Liver (tissue), 3 donors: ENCODE measurements at regions not wholly inside any gene's neighbourhood (a gene's known extent, or its start where the extent isn't known, plus 50 kb on each side); places are given as distances from the start of the nearest gene placed in this dataset.

ENCODE experiments used
- CTCF ChIP-seq: fragments of 150-350 bp; IDR thresholded peaks from 2 replicates; pipeline ENCODE4 v1.5.1; 2017; ENCODE audit warnings: improper control_type of control experiment, low read depth, low read length; ENCODE audit not compliant: missing input control
- HNF4G ChIP-seq: IDR thresholded peaks from 2 replicates; pipeline ENCODE4 v1.6.1; 2016; ENCODE audit warnings: antibody characterized with exemption
- MAX ChIP-seq: IDR thresholded peaks from 2 replicates; pipeline ENCODE4 v1.6.1; 2016; ENCODE audit warnings: antibody characterized with exemption
- RAD21 ChIP-seq, 2 donors: IDR thresholded peaks; 2 replicates each; pipeline ENCODE4 v1.6.1; 2016; ENCODE audit warnings: antibody characterized with exemption in 2 of 2, mild to moderate bottlenecking in 2 of 2
- REST ChIP-seq: IDR thresholded peaks from 2 replicates; pipeline ENCODE4 v1.6.1; 2016; ENCODE audit warnings: antibody characterized with exemption, mild to moderate bottlenecking
- SP1 ChIP-seq: IDR thresholded peaks from 2 replicates; pipeline ENCODE4 v1.6.1; 2018; ENCODE audit warnings: antibody characterized with exemption, mild to moderate bottlenecking
- TAF1 ChIP-seq: conservative IDR thresholded peaks from 2 replicates; pipeline ENCODE4 v1.6.1; 2016; ENCODE audit warnings: antibody characterized with exemption, mild to moderate bottlenecking
- YY1 ChIP-seq: IDR thresholded peaks from 2 replicates; pipeline ENCODE4 v1.6.1; 2016; ENCODE audit warnings: antibody characterized with exemption, mild to moderate bottlenecking
- ZBTB33 ChIP-seq: IDR thresholded peaks from 2 replicates; pipeline ENCODE4 v1.6.1; 2016; ENCODE audit warnings: antibody characterized with exemption
- donor health status: healthy.
- donor health status: healthy.

- TF ChIP-seq CTCF = no peak
- no peak for TF ChIP-seq YY1
- TF ChIP-seq HNF4G = no peak
- TF ChIP-seq RAD21 (IDR thresholded peaks at IDR 0.05) = no peak
- TF ChIP-seq ZBTB33 = no peak
- TF ChIP-seq SP1 = no peak
- TF ChIP-seq MAX = no peak
- no peak for TF ChIP-seq REST
- no peak for TF ChIP-seq TAF1
These were observed 81.2 kb downstream of the ADRA2C start for GRCh38 chr4:3847211-3847940.
